ENCODE measurements at regions not wholly inside any gene's neighbourhood (a gene's known extent, or its start where the extent isn't known, plus 50 kb on each side); places are given as distances from the start of the nearest gene placed in this dataset.

DNA sequence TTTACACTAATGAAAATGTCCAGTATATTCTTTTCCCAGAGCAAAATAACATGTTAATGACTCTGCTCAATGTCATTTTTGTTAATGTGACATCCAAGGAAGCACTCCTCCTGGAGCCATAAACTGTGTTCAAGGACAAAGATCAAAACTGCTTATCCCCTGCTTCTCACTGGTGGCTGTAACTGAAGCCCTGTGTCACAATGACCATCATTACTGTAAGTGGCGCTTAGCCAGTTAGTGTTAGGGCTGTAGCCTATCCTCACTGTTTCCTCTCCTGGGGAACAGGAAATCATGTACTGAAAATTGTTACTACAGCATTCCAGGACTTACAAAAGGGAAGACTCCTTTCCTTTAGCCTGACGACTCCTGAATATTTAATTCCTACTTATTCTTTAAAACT is 71.7 kb upstream of the COX7C start:
- TF ChIP-seq, protein P1, sequence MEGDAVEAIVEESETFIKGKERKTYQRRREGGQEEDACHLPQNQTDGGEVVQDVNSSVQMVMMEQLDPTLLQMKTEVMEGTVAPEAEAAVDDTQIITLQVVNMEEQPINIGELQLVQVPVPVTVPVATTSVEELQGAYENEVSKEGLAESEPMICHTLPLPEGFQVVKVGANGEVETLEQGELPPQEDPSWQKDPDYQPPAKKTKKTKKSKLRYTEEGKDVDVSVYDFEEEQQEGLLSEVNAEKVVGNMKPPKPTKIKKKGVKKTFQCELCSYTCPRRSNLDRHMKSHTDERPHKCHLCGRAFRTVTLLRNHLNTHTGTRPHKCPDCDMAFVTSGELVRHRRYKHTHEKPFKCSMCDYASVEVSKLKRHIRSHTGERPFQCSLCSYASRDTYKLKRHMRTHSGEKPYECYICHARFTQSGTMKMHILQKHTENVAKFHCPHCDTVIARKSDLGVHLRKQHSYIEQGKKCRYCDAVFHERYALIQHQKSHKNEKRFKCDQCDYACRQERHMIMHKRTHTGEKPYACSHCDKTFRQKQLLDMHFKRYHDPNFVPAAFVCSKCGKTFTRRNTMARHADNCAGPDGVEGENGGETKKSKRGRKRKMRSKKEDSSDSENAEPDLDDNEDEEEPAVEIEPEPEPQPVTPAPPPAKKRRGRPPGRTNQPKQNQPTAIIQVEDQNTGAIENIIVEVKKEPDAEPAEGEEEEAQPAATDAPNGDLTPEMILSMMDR (conservative IDR thresholded peaks at IDR 0.05; ENCODE audit: low read length) = no peak
- TF ChIP-seq EZH2phosphoT487 (IDR thresholded peaks at IDR 0.05; ENCODE audit: borderline replicate concordance) = no peak

All from Loucy (cell line).